BE2C (cell line): ENCODE measurements at regions not wholly inside any gene's neighbourhood (a gene's known extent, or its start where the extent isn't known, plus 50 kb on each side); places are given as distances from the start of the nearest gene placed in this dataset.

Experiments used
- DNase-seq: peaks from one replicate; pipeline ENCODE4 v3.0.0-alpha.2; 2020
- H3K27me3 ChIP-seq: fragments of 250-450 bp; sonication (Bioruptor Pico); 2 replicates; pipeline ENCODE4 v1.5.1; 2020; ENCODE audit warnings: mild to moderate bottlenecking
- H3K36me3 ChIP-seq: fragments of 250-450 bp; sonication (Bioruptor Pico); 2 replicates; pipeline ENCODE4 v1.5.1; 2020; ENCODE audit warnings: mild to moderate bottlenecking
- H3K4me1 ChIP-seq: fragments of 250-450 bp; sonication (Bioruptor Pico); 2 replicates; pipeline ENCODE4 v1.5.1; 2020
- H3K4me3 ChIP-seq: 2 replicates; pipeline ENCODE4 v1.5.1; 2011; ENCODE audit warnings: low read depth, low read length
- H3K9me3 ChIP-seq: fragments of 250-450 bp; sonication (Bioruptor Pico); 2 replicates; pipeline ENCODE4 v1.5.1; 2020
- CTCF ChIP-seq: IDR thresholded peaks from 2 replicates; pipeline ENCODE4 v1.5.1; 2012; ENCODE audit warnings: mild to moderate bottlenecking, low read depth, low read length

- no peaks in the 10 kb centered on the region for H3K9me3 ChIP-seq
- no peak for DNase-seq
- H3K36me3 ChIP-seq, result no peaks in the 10 kb centered on the region
- H3K4me3 ChIP-seq, result no peak overlapping the region
- H3K27me3 ChIP-seq, result no peaks in the 10 kb centered on the region
- TF ChIP-seq CTCF, result no peak
- no peaks in the 10 kb centered on the region for H3K4me1 ChIP-seq
These were observed 460.8 kb upstream of the CFAP20DC start for GRCh38 chr3:59510576-59510975.

GRCh38 chr3:59508273-59508672, 458.4 kb upstream of the CFAP20DC start:
- TF ChIP-seq CTCF, result no peak
- H3K4me3 ChIP-seq, result no peak overlapping the region
- no peak for DNase-seq
- H3K27me3 ChIP-seq, result no peaks in the 10 kb centered on the region
- no peaks in the 10 kb centered on the region for H3K36me3 ChIP-seq
- no peaks in the 10 kb centered on the region for H3K9me3 ChIP-seq
- no peaks in the 10 kb centered on the region for H3K4me1 ChIP-seq

GRCh38 chr3:59506191-59506590, 456.4 kb upstream of the CFAP20DC start:
- Histone ChIP-seq H3K9me3 (no peaks in the 10 kb centered on the region), H3K4me3 (no peak overlapping the region), H3K4me1 (no peaks in the 10 kb centered on the region), H3K27me3 (no peaks in the 10 kb centered on the region), H3K36me3 (no peaks in the 10 kb centered on the region)
- TF ChIP-seq CTCF, result no peak
- DNase-seq, result no peak

- DNase-seq, result no peak
- Histone ChIP-seq H3K4me1 (no peaks in the 10 kb centered on the region), H3K27me3 (no peaks in the 10 kb centered on the region), H3K36me3 (no peaks in the 10 kb centered on the region), H3K4me3 (no peak overlapping the region), H3K9me3 (no peaks in the 10 kb centered on the region)
- no peak for TF ChIP-seq CTCF
These were observed 453.6 kb upstream of the CFAP20DC start for GRCh38 chr3:59503441-59503840.

- TF ChIP-seq CTCF, result no peak
- H3K36me3 ChIP-seq, result no peaks in the 10 kb centered on the region
- no peaks in the 10 kb centered on the region for H3K4me1 ChIP-seq
- no peaks in the 10 kb centered on the region for H3K9me3 ChIP-seq
- no peak for DNase-seq
- no peak overlapping the region for H3K4me3 ChIP-seq
- H3K27me3 ChIP-seq, result no peaks in the 10 kb centered on the region
These were observed 453.0 kb upstream of the CFAP20DC start for GRCh38 chr3:59502806-59503205.

GRCh38 chr3:59499954-59500353, 450.1 kb upstream of the CFAP20DC start:
- no peaks in the 10 kb centered on the region for H3K36me3 ChIP-seq

More at GRCh38 chr3:59499954-59500353, 450.1 kb upstream of the CFAP20DC start:
- DNase-seq, result no peak
- no peak overlapping the region for H3K4me3 ChIP-seq
- no peaks in the 10 kb centered on the region for H3K4me1 ChIP-seq
- no peaks in the 10 kb centered on the region for H3K27me3 ChIP-seq
- no peaks in the 10 kb centered on the region for H3K9me3 ChIP-seq
- TF ChIP-seq CTCF, result no peak
